ENCODE measurements at regions not wholly inside any gene's neighbourhood (a gene's known extent, or its start where the extent isn't known, plus 50 kb on each side); places are given as distances from the start of the nearest gene placed in this dataset.

DNA sequence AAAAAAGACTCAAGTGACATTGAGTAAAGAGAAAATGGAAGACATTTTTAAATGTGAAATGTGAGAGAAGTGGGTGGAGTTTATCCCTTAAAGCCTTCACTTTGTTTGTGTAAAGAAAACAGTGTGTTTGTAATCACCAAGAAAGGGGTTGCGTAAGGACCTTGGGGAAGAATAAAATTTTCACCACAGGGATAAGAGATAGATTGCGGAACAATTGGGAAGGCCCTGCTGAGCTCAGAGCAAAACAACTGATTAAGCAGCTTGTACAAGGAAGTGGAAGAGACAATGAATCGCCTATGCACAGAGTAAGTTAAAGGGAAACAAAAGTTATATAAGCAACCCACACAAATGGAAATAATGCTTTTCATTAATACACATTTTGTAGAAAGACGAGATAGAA is 327.7 kb downstream of the RAD51AP2 start:
- TF ChIP-seq CTCF (IDR thresholded peaks at IDR 0.05; ENCODE audit: insufficient read depth, low read length, severe bottlenecking): no peak
- no peaks in the 10 kb centered on the region for H3K27me3 ChIP-seq (ENCODE audit: control insufficient read depth, insufficient read depth, low read length)
- H3K4me3 ChIP-seq (ENCODE audit: low read depth, low read length): no peak overlapping the region
- H3K36me3 ChIP-seq (ENCODE audit: control insufficient read depth, insufficient read depth, low read length): no peaks in the 10 kb centered on the region
- DNase-seq (ENCODE audit: low read depth): peak; percentile 38
- FAIRE-seq: no peak

GRCh38 chr2:17188721-17189120 is 329.5 kb downstream of the RAD51AP2 start:
- DNase-seq (ENCODE audit: low read depth) (no peak), FAIRE-seq (no peak)
- no peaks in the 10 kb centered on the region for H3K27me3 ChIP-seq (ENCODE audit: control insufficient read depth, insufficient read depth, low read length)
- no peaks in the 10 kb centered on the region for H3K36me3 ChIP-seq (ENCODE audit: control insufficient read depth, insufficient read depth, low read length)
- no peak for TF ChIP-seq CTCF (IDR thresholded peaks at IDR 0.05; ENCODE audit: insufficient read depth, low read length, severe bottlenecking)
- H3K4me3 ChIP-seq (ENCODE audit: low read depth, low read length): no peak overlapping the region

GRCh38 chr2:17184512-17184911 is 333.7 kb downstream of the RAD51AP2 start:
- Histone ChIP-seq H3K27me3 (ENCODE audit: control insufficient read depth, insufficient read depth, low read length) (no peaks in the 10 kb centered on the region), H3K4me3 (ENCODE audit: low read depth, low read length) (no peak overlapping the region), H3K36me3 (ENCODE audit: control insufficient read depth, insufficient read depth, low read length) (no peaks in the 10 kb centered on the region)
- DNase-seq (ENCODE audit: low read depth): no peak
- FAIRE-seq: no peak
- no peak for TF ChIP-seq CTCF (IDR thresholded peaks at IDR 0.05; ENCODE audit: insufficient read depth, low read length, severe bottlenecking)

GRCh38 chr2:17182399-17182798 is 335.8 kb downstream of the RAD51AP2 start:
- H3K36me3 ChIP-seq (ENCODE audit: control insufficient read depth, insufficient read depth, low read length): no peaks in the 10 kb centered on the region
- DNase-seq (ENCODE audit: low read depth): no peak
- TF ChIP-seq CTCF (IDR thresholded peaks at IDR 0.05; ENCODE audit: insufficient read depth, low read length, severe bottlenecking): no peak
- H3K27me3 ChIP-seq (ENCODE audit: control insufficient read depth, insufficient read depth, low read length): no peaks in the 10 kb centered on the region
- FAIRE-seq: no peak
- H3K4me3 ChIP-seq (ENCODE audit: low read depth, low read length): no peak overlapping the region

DNA sequence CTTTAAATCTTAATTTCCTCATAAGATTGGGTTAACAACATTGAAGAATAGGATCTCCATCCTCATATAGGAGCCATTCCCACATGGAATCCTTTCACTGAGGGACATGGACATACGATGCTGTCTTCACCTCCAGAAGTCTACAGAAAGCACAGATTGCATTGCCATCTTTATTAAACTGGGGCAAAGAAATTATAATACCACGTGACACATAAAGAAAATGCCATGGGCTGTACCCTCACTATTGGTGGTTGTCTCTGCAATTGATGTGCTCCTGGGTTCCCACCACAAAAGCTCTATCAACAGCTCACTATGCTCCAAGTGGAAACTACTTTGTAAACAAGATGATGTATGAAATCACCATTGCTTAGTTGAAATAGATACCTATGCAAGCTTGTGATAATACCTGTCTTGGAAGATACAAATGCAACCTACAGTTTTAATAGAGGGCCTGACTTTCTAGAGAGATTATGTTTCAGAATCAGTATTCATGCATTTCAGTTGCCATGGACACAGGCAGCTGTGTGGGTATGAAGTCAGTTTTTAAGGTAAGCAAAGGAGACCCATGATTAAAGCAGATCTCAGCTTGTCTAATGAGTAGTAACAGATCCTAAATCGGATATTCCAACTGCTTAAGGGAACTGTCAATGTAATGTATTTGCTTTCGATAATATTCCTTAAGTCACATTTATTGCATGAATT is 337.0 kb downstream of the RAD51AP2 start:
- Histone ChIP-seq H3K27me3 (ENCODE audit: control insufficient read depth, insufficient read depth, low read length) (no peaks in the 10 kb centered on the region), H3K4me3 (ENCODE audit: low read depth, low read length) (no peak overlapping the region), H3K36me3 (ENCODE audit: control insufficient read depth, insufficient read depth, low read length) (no peaks in the 10 kb centered on the region)
- FAIRE-seq: no peak
- TF ChIP-seq CTCF (IDR thresholded peaks at IDR 0.05; ENCODE audit: insufficient read depth, low read length, severe bottlenecking): no peak
- DNase-seq (ENCODE audit: low read depth): no peak

Data from bronchial epithelial cell (primary cell).